GM12878 (cell line): ENCODE measurements at regions not wholly inside any gene's neighbourhood (a gene's known extent, or its start where the extent isn't known, plus 50 kb on each side); places are given as distances from the start of the nearest gene placed in this dataset.

Experiments used
- ATAC-seq: fragments of 200-7000 bp; cut with Tn5 transposase; 3 replicates; pipeline ENCODE4 v1.9.1; 2020; ENCODE audit warnings: mild to moderate bottlenecking, moderate library complexity
- BruUV-seq: library from RNA; stranded (reverse); fragments of 400-500 nt; replicated peaks from 2 replicates; lab custom pipeline; 2021; lab: Mats Ljungman, UMichigan
- CTCF ChIA-PET: fragments of 300-600 bp; sonication (Branson Sonifier 250); formaldehyde crosslinking; extraction: SDS; loops from one replicate; lab custom pipeline; 2021; ENCODE audit warnings: inconsistent platforms; lab: Yijun Ruan, JAX
- POLR2A ChIA-PET: fragments of 350-600 bp; formaldehyde crosslinking; extraction: SDS; loops from one replicate; lab custom pipeline; 2021; ENCODE audit warnings: inconsistent platforms; lab: Charles Lee
- RAD21 ChIA-PET: fragments of 300-600 bp; sonication (Branson Sonifier 250); formaldehyde crosslinking; loops from one replicate; lab custom pipeline; 2023; ENCODE audit warnings: antibody characterized with exemption; ENCODE audit not compliant: unreplicated experiment; lab: Charles Lee
- SMC1A ChIA-PET: fragments of 300-600 bp; sonication (Branson Sonifier 250); formaldehyde crosslinking; loops from one replicate; lab custom pipeline; 2023; ENCODE audit not compliant: unreplicated experiment, uncharacterized antibody; lab: Charles Lee
- DNase-seq: peaks from one replicate; pipeline ENCODE4 v3.0.0-alpha.2; 2011; ENCODE audit warnings: low read depth, low spot score
- FAIRE-seq: peaks from 3 replicates; lab custom pipeline; 2011; peaks lifted over from hg19 to GRCh38; lab: Jason Lieb, UNC
- H2AFZ ChIP-seq: 2 replicates; pipeline ENCODE4 v1.6.0; 2011; ENCODE audit warnings: low read depth, low read length, control low read depth; ENCODE audit not compliant: control insufficient read depth
- H3K27ac ChIP-seq: 2 replicates; pipeline ENCODE4 v1.5.1; 2011; ENCODE audit warnings: control low read depth; ENCODE audit not compliant: control insufficient read depth, insufficient read depth
- H3K27me3 ChIP-seq, 2 experiments: replicated peaks in 1 of 2; 2 replicates each; pipeline versions ENCODE4 v1.6.0 to v1.6.1; 2011; ENCODE audit warnings: low read length in 1 of 2; ENCODE audit not compliant: control insufficient read depth in 2 of 2, insufficient read depth in 2 of 2
- H3K36me3 ChIP-seq, 2 experiments: 2 replicates each; pipeline ENCODE4 v1.5.1; 2011; ENCODE audit warnings: low read length in 1 of 2; ENCODE audit not compliant: control insufficient read depth in 2 of 2, insufficient read depth in 2 of 2
- H3K4me1 ChIP-seq: 2 replicates; pipeline ENCODE4 v1.6.1; 2011; ENCODE audit warnings: mild to moderate bottlenecking, low read length, moderate library complexity, mixed read lengths; ENCODE audit not compliant: control insufficient read depth, insufficient read depth
- H3K4me2 ChIP-seq: 2 replicates; pipeline ENCODE4 v1.6.0; 2011; ENCODE audit warnings: control low read depth; ENCODE audit not compliant: control insufficient read depth, insufficient read depth
- H3K4me3 ChIP-seq: fragments of 200-600 bp; sonication (generic); 2 replicates; pipeline ENCODE4 v1.5.1; 2016
- H3K79me2 ChIP-seq: 2 replicates; pipeline ENCODE4 v1.6.0; 2011; ENCODE audit warnings: low read length; ENCODE audit not compliant: control insufficient read depth, insufficient read depth
- H3K9ac ChIP-seq: 2 replicates; pipeline ENCODE4 v1.8.0; 2011; ENCODE audit warnings: low read length, control low read depth, mixed read lengths; ENCODE audit not compliant: control insufficient read depth, insufficient read depth
- H3K9me3 ChIP-seq: replicated peaks from 3 replicates; pipeline ENCODE4 v1.5.1; 2011; ENCODE audit warnings: mild to moderate bottlenecking, low read length; ENCODE audit not compliant: control insufficient read depth, insufficient read depth
- H4K20me1 ChIP-seq: 2 replicates; pipeline ENCODE4 v1.6.0; 2011; ENCODE audit not compliant: control insufficient read depth, insufficient read depth
- ELK1 ChIP-seq: IDR thresholded peaks from 2 replicates; pipeline ENCODE4 v1.6.1; 2012; ENCODE audit warnings: low read depth, low read length, improper control_type of control experiment
- ESRRA ChIP-seq: IDR thresholded peaks from 2 replicates; pipeline ENCODE4 v1.6.1; 2012; ENCODE audit warnings: mild to moderate bottlenecking, low read length, improper control_type of control experiment
- HDGF ChIP-seq: fragments of 450-650 bp; IDR thresholded peaks from 2 replicates; pipeline ENCODE4 v1.6.1; 2016; ENCODE audit warnings: antibody characterized with exemption
- NBN ChIP-seq: fragments of 450-650 bp; IDR thresholded peaks from 2 replicates; pipeline ENCODE4 v1.6.1; 2016
- NFIC ChIP-seq: IDR thresholded peaks from 2 replicates; pipeline ENCODE4 v1.6.1; 2012; ENCODE audit warnings: low read depth, mild to moderate bottlenecking, inconsistent platforms, low read length, moderate library complexity
- NR2C2 ChIP-seq: IDR thresholded peaks from 2 replicates; pipeline ENCODE4 v1.6.1; 2011; ENCODE audit warnings: borderline replicate concordance, low read depth; ENCODE audit not compliant: control insufficient read depth, insufficient read length
- TCF3 ChIP-seq: IDR thresholded peaks from 2 replicates; pipeline ENCODE4 v1.6.1; 2012; ENCODE audit warnings: low read depth, mild to moderate bottlenecking, low read length, borderline replicate concordance; ENCODE audit not compliant: insufficient read depth
- ZBTB4 ChIP-seq: fragments of 450-650 bp; formaldehyde crosslinking; IDR thresholded peaks from 2 replicates; pipeline ENCODE4 v1.4.0; 2022; ENCODE audit warnings: mild to moderate bottlenecking, moderate library complexity
- ZNF274 ChIP-seq: IDR thresholded peaks from one replicate; pipeline ENCODE4 v1.8.0; 2011; ENCODE audit not compliant: insufficient read length, insufficient read depth
- ZNF687 ChIP-seq: fragments of 450-650 bp; IDR thresholded peaks from 2 replicates; pipeline ENCODE4 v1.6.1; 2017; ENCODE audit warnings: mild to moderate bottlenecking, moderate library complexity
- WGBS: methylation state at CpG from one replicate; pipeline ENCODE4 v1.1.6; 2016; ENCODE audit warnings: low lambda C conversion rate; ENCODE audit not compliant: insufficient replicate concordance, insufficient coverage; ENCODE audit errors: missing lambda C conversion rate; 5-methylcytosine and 5-hydroxymethylcytosine counted together
- in situ Hi-C: fragments of 300-500 bp; cut with MboI; formaldehyde crosslinking; loops from 9 replicates; pipeline ENCODE4 v1.14.3; 2018; ENCODE audit warnings: mixed read lengths
- intact Hi-C: fragments of 100-400 bp; cut with micrococcal nuclease; formaldehyde crosslinking; loops from one replicate; pipeline ENCODE4 v1.14.2; 2022; ENCODE audit not compliant: unreplicated experiment
- TF ChIP-seq, protein P1 (sequence below): fragments of 450-650 bp; IDR thresholded peaks from 2 replicates; pipeline ENCODE4 v1.6.1; 2017; ENCODE audit warnings: antibody characterized with exemption, mild to moderate bottlenecking, moderate library complexity

DNA sequence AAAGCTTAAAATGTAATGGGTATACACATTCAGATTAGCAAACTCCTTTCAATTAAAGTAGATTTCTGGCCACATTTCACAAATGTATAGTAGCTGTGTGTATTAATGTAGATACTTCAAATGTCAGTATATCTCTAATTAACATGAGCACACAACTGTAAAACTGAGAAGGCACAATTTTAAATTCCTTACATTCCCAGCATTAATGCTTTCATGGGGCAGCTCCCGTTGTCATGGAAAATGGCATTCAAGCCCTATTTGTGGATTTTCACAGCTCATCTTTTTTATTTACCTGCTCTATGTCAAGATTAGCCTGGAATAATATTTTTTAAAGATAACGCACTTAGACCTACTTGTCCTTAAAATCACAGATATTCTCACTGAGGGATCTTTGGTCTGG lies 113.6 kb upstream of the SOX6 start:
- DNase-seq (no peak), FAIRE-seq (no peak), ATAC-seq (no peak)
- TF ChIP-seq TCF3 (no peak), ESRRA (no peak), ZBTB4 (CRISPR knock-in tag) (no peak), NR2C2 (no peak), ZNF687 (no peak), NFIC (no peak), ELK1 (no peak), ZNF274 (no peak), HDGF (no peak), NBN (no peak)
- TF ChIP-seq, protein P1, sequence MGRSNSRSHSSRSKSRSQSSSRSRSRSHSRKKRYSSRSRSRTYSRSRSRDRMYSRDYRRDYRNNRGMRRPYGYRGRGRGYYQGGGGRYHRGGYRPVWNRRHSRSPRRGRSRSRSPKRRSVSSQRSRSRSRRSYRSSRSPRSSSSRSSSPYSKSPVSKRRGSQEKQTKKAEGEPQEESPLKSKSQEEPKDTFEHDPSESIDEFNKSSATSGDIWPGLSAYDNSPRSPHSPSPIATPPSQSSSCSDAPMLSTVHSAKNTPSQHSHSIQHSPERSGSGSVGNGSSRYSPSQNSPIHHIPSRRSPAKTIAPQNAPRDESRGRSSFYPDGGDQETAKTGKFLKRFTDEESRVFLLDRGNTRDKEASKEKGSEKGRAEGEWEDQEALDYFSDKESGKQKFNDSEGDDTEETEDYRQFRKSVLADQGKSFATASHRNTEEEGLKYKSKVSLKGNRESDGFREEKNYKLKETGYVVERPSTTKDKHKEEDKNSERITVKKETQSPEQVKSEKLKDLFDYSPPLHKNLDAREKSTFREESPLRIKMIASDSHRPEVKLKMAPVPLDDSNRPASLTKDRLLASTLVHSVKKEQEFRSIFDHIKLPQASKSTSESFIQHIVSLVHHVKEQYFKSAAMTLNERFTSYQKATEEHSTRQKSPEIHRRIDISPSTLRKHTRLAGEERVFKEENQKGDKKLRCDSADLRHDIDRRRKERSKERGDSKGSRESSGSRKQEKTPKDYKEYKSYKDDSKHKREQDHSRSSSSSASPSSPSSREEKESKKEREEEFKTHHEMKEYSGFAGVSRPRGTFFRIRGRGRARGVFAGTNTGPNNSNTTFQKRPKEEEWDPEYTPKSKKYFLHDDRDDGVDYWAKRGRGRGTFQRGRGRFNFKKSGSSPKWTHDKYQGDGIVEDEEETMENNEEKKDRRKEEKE, result no peak
- Histone ChIP-seq H2AFZ (no peak overlapping the region), H3K36me3 (no peaks in the 10 kb centered on the region), H3K79me2 (no peaks in the 10 kb centered on the region), H3K9ac (no peak overlapping the region), H4K20me1 (no peaks in the 10 kb centered on the region), H3K27ac (no peak overlapping the region), H3K4me2 (no peak overlapping the region), H3K4me1 (no peaks in the 10 kb centered on the region), H3K27me3 (no peaks in the 10 kb centered on the region), H3K4me3 (no peak overlapping the region), H3K9me3 (no peaks in the 10 kb centered on the region)
- in situ Hi-C loops, result no loop called here
- 65% methylated on average over 2 of the region's 2 CpGs for WGBS
- ChIA-PET CTCF (no interaction called here), POLR2A (no interaction called here), RAD21 (no interaction called here), SMC1A (interaction anchor here (0.6 kb wide), 1 partner anchor 22 kb away, joined by 3 read pairs; no protein-coding TSS in a partner anchor)
- BruUV-seq, result no TSS peak
- intact Hi-C loops, result no loop called here
